ENCODE measurements at regions not wholly inside any gene's neighbourhood (a gene's known extent, or its start where the extent isn't known, plus 50 kb on each side); places are given as distances from the start of the nearest gene placed in this dataset.

DNA sequence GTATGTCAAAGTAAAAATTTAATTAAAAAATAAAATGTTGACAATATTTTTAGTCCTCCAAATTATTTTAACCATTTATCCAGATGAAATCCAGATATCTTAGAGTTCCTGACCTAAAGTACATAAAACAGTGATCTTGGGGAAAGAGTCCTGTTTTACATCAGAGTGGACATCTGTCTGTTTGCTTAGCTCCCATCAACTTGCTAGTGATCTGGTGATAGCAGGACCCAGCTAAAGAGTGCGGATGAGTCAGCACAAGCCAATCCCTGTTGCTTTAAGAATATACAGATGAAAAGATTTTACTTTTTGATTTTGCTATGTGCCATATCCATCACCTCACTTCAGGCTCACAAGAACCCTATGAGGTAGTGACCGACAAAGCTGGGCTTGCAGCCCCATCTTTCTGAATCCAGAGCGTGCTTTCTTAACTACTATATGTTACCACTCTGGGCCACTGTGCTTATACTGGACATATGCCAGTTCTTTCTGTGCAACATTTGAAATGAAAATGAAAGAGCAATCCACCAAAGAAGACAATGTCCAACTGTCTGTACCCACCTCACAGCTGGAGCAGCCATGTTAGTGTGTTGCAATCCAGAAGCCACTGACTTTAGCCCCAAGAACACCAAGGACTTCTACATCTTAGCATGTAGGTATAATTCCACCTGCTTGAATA, 167.6 kb upstream of the SESN3 start:
- H3K9me3 ChIP-seq (ENCODE audit: low read length), result no peaks in the 10 kb centered on the region
- H3K36me3 ChIP-seq (ENCODE audit: insufficient read depth, low read length), result no peaks in the 10 kb centered on the region
- no peak overlapping the region for H3K4me3 ChIP-seq (ENCODE audit: low read depth in 1 of 2, low read length in 2 of 2)
- H3K9ac ChIP-seq (ENCODE audit: low read length), result no peak overlapping the region
- no peak overlapping the region for H3K27ac ChIP-seq (ENCODE audit: low read depth, low read length)
- H3K4me1 ChIP-seq (ENCODE audit: insufficient read depth, low read length), result no peaks in the 10 kb centered on the region
- no peaks in the 10 kb centered on the region for H3K27me3 ChIP-seq (ENCODE audit: control insufficient read depth in 1 of 2, insufficient read depth in 2 of 2, low read length in 2 of 2)

DNA sequence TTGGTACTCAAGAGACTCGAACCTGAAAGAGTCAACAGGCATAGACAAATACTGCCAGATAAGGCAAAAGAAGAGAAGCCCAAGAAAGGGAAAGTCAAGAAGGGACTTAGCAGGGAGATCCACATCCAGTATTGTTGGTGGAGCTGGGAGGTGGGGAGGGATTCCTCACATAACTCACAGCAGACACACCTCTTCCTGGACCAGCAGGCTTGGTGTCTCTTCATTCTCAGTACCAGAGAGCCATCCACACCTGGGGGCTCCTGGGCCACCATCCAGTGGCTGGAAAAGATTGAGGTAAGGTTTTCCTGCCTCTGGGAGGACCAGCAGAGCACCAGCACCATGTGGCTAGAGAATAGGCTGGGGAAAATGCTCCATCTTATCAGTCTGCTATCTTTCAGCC, 161.6 kb upstream of the SESN3 start:
- Histone ChIP-seq H3K27me3 (ENCODE audit: control insufficient read depth in 1 of 2, insufficient read depth in 2 of 2, low read length in 2 of 2) (no peaks in the 10 kb centered on the region), H3K4me1 (ENCODE audit: insufficient read depth, low read length) (no peaks in the 10 kb centered on the region), H3K4me3 (ENCODE audit: low read depth in 1 of 2, low read length in 2 of 2) (no peak overlapping the region), H3K9ac (ENCODE audit: low read length) (no peak overlapping the region), H3K36me3 (ENCODE audit: insufficient read depth, low read length) (no peaks in the 10 kb centered on the region), H3K9me3 (ENCODE audit: low read length) (no peaks in the 10 kb centered on the region), H3K27ac (ENCODE audit: low read depth, low read length) (no peak overlapping the region)

DNA sequence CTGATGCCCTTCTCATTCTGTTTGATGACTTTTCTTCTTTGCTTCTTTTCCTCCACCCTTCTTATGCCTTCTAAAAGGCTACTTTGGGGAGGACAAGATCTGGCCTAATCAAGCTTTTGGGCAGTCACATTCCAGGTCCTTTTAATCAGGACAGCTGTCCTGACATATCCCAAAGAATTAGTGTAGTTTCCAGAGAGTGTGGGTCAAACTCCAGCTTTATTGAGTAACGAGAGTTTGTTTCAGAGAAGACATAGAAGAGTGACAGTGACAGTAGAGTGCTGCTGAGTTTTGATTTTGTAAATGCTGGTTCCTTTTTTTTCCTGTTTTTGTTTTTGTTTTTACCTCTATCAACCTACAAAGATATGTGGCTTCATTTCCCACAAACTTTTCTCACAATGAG, 158.4 kb upstream of the SESN3 start:
- Histone ChIP-seq H3K27ac (ENCODE audit: low read depth, low read length) (no peak overlapping the region), H3K4me3 (ENCODE audit: low read depth in 1 of 2, low read length in 2 of 2) (no peak overlapping the region), H3K9me3 (ENCODE audit: low read length) (no peaks in the 10 kb centered on the region), H3K4me1 (ENCODE audit: insufficient read depth, low read length) (no peaks in the 10 kb centered on the region), H3K9ac (ENCODE audit: low read length) (no peak overlapping the region), H3K27me3 (ENCODE audit: control insufficient read depth in 1 of 2, insufficient read depth in 2 of 2, low read length in 2 of 2) (no peaks in the 10 kb centered on the region), H3K36me3 (ENCODE audit: insufficient read depth, low read length) (no peaks in the 10 kb centered on the region)

DNA sequence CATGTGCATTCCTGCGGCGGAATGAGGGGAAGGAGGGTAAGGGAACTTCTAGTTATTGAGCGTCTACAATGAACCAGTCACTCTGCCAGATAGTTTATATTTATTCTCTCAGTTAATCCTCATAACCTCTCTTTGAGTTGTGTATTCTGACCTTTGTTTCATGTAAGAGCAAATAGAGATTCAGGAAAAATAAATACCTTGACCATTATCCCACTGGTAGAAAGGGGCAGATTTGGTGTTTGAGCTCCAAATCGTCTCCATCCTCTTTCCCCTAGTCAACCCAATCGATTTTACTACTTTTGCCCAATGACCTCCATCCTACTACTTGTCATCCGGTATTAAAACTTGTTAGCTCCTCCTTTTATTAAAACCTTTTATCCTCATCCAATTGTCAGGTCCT, 157.1 kb upstream of the SESN3 start:
- no peak overlapping the region for H3K27ac ChIP-seq (ENCODE audit: low read depth, low read length)

DNA sequence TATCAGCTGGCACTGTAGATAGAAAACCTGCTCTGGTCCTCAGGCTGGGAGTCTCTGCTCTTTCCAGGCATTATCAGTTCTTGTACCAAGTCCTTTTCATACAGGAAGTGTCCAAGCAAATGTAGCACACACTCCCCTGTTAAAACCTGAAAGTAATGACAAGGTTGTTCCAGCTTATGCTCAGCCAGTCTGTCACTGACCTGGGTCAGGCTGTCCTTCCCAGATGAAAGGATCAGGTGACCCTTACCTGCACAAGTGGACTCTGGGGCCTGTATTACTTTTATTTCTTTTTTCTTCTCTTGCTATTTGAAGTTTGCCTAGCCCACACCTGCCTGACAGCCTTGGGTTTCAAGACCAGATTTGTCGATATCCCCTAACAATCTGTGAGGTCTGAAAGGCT, 156.3 kb upstream of the SESN3 start:
- H3K27me3 ChIP-seq (ENCODE audit: control insufficient read depth in 1 of 2, insufficient read depth in 2 of 2, low read length in 2 of 2), result no peaks in the 10 kb centered on the region
- H3K4me1 ChIP-seq (ENCODE audit: insufficient read depth, low read length), result no peaks in the 10 kb centered on the region
- no peaks in the 10 kb centered on the region for H3K36me3 ChIP-seq (ENCODE audit: insufficient read depth, low read length)
- no peaks in the 10 kb centered on the region for H3K9me3 ChIP-seq (ENCODE audit: low read length)
- no peak overlapping the region for H3K4me3 ChIP-seq (ENCODE audit: low read depth in 1 of 2, low read length in 2 of 2)
- H3K27ac ChIP-seq (ENCODE audit: low read depth, low read length), result no peak overlapping the region
- H3K9ac ChIP-seq (ENCODE audit: low read length), result no peak overlapping the region

More for the DNA sequence above, 157.1 kb upstream of the SESN3 start:
- no peak overlapping the region for H3K9ac ChIP-seq (ENCODE audit: low read length)
- no peaks in the 10 kb centered on the region for H3K27me3 ChIP-seq (ENCODE audit: control insufficient read depth in 1 of 2, insufficient read depth in 2 of 2, low read length in 2 of 2)
- no peaks in the 10 kb centered on the region for H3K36me3 ChIP-seq (ENCODE audit: insufficient read depth, low read length)
- no peaks in the 10 kb centered on the region for H3K9me3 ChIP-seq (ENCODE audit: low read length)
- H3K4me3 ChIP-seq (ENCODE audit: low read depth in 1 of 2, low read length in 2 of 2), result no peak overlapping the region
- H3K4me1 ChIP-seq (ENCODE audit: insufficient read depth, low read length), result no peaks in the 10 kb centered on the region

DNA sequence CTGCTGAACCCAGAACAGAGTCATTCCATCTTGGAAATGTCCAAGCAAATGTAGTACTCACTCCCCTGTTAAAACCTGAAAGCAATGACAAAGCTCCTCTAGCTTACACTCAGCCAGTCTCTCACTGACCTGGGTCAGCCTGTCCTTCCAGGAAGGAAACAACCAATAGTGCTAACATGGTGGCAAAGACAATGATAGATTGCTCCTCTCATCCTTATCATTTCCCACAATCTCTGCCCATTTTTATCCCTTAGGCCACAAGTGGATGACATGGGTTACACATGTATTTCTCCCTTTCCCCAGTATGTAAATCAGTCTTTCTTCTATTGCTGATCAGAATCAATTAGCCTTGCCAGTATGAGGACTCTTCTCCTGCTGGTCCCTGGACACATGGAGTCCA, 154.6 kb upstream of the SESN3 start:
- no peak overlapping the region for H3K9ac ChIP-seq (ENCODE audit: low read length)
- no peaks in the 10 kb centered on the region for H3K4me1 ChIP-seq (ENCODE audit: insufficient read depth, low read length)
- no peak overlapping the region for H3K27ac ChIP-seq (ENCODE audit: low read depth, low read length)
- no peaks in the 10 kb centered on the region for H3K9me3 ChIP-seq (ENCODE audit: low read length)
- no peak overlapping the region for H3K4me3 ChIP-seq (ENCODE audit: low read depth in 1 of 2, low read length in 2 of 2)
- H3K27me3 ChIP-seq (ENCODE audit: control insufficient read depth in 1 of 2, insufficient read depth in 2 of 2, low read length in 2 of 2), result no peaks in the 10 kb centered on the region
- H3K36me3 ChIP-seq (ENCODE audit: insufficient read depth, low read length), result no peaks in the 10 kb centered on the region

DNA sequence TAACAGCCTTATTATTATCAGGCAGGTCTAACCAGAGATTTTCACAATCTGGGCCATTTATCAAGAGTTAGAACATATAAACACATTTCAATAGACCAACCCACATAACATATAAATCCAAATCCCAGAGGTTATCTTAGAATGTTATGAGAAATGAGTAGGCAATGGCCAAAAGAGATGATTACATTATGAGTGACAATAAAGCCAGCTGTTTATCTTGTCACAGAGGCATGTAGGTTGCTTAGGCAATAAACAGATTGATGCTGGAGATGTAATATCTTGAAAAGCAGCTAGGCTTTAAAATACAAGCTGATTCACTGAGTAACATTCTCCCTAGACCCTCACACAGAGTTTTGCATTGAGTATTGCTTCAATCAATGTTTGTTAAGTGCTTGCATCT, 148.5 kb upstream of the SESN3 start:
- no peak overlapping the region for H3K27ac ChIP-seq (ENCODE audit: low read depth, low read length)
- H3K4me3 ChIP-seq (ENCODE audit: low read depth in 1 of 2, low read length in 2 of 2), result no peak overlapping the region
- no peaks in the 10 kb centered on the region for H3K36me3 ChIP-seq (ENCODE audit: insufficient read depth, low read length)
- no peaks in the 10 kb centered on the region for H3K4me1 ChIP-seq (ENCODE audit: insufficient read depth, low read length)
- H3K9me3 ChIP-seq (ENCODE audit: low read length), result no peaks in the 10 kb centered on the region
- no peaks in the 10 kb centered on the region for H3K27me3 ChIP-seq (ENCODE audit: control insufficient read depth in 1 of 2, insufficient read depth in 2 of 2, low read length in 2 of 2)
- no peak overlapping the region for H3K9ac ChIP-seq (ENCODE audit: low read length)

DNA sequence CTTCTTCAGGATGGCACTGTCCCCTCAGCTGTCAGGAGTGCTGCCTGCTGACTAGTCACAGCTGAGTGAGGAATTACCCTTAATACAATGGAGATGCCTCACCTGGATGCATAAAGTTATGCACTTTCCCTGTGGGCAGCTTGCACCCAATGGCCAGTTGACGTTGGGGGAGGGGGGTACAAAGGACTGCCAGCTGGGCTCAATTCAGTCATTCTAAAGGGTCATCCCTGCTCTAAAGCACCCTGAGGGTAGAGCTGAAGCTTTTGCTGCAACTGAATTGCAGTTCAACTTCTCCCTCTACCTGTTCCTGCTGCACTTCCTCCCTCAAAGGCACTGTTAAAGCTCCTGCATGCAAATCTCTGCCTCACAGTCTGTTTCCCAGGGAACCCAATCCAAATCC, 147.8 kb upstream of the SESN3 start:
- no peaks in the 10 kb centered on the region for H3K4me1 ChIP-seq (ENCODE audit: insufficient read depth, low read length)
- H3K27me3 ChIP-seq (ENCODE audit: control insufficient read depth in 1 of 2, insufficient read depth in 2 of 2, low read length in 2 of 2), result no peaks in the 10 kb centered on the region
- no peak overlapping the region for H3K9ac ChIP-seq (ENCODE audit: low read length)
- no peak overlapping the region for H3K27ac ChIP-seq (ENCODE audit: low read depth, low read length)
- no peaks in the 10 kb centered on the region for H3K36me3 ChIP-seq (ENCODE audit: insufficient read depth, low read length)
- H3K4me3 ChIP-seq (ENCODE audit: low read depth in 1 of 2, low read length in 2 of 2), result no peak overlapping the region
- H3K9me3 ChIP-seq (ENCODE audit: low read length), result no peaks in the 10 kb centered on the region

DNA sequence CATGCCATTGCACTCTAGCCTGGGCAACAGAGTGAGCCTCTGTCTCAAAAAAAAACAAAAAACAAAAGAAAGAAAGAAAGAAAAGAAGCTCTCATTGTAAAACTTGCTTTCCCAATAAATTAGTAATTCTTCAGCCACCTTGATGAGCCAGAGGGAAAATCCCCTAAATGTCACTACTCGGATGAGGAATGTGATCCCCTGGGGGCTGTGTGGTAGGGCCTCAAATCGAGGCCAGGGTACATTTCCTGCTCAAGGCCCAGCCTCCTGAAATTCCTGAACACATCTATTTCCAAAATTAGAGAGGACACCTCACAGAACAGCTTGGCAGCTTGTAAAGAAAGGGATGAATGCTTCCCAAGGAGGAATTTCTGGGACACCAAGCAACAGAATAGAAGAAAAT, 147.1 kb upstream of the SESN3 start:
- Histone ChIP-seq H3K9me3 (ENCODE audit: low read length) (no peaks in the 10 kb centered on the region), H3K27ac (ENCODE audit: low read depth, low read length) (no peak overlapping the region), H3K4me1 (ENCODE audit: insufficient read depth, low read length) (no peaks in the 10 kb centered on the region)

DNA sequence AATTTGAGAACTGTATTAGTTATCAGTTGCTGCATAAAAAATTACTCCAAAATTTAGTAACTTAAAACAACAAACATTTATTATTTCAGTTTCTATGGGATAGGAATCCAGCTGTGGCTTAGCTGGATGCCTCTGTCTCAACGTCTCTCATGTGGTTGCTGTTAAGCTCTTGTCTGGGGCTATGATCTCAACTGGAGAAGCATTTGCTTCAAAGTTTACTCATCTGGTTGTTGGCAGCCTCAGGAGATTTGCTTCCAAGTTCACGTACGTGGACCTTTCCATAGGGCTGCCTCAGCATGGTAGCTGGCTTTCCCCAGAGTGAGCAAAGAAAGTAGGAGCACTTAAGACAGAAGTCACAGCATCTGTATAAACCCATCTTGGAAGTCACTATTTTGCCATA, 144.9 kb upstream of the SESN3 start:
- Histone ChIP-seq H3K27me3 (ENCODE audit: control insufficient read depth in 1 of 2, insufficient read depth in 2 of 2, low read length in 2 of 2) (no peaks in the 10 kb centered on the region), H3K27ac (ENCODE audit: low read depth, low read length) (no peak overlapping the region), H3K4me3 (ENCODE audit: low read depth in 1 of 2, low read length in 2 of 2) (no peak overlapping the region), H3K9me3 (ENCODE audit: low read length) (no peaks in the 10 kb centered on the region), H3K9ac (ENCODE audit: low read length) (no peak overlapping the region), H3K36me3 (ENCODE audit: insufficient read depth, low read length) (no peaks in the 10 kb centered on the region), H3K4me1 (ENCODE audit: insufficient read depth, low read length) (no peaks in the 10 kb centered on the region)

More for the DNA sequence above, 147.1 kb upstream of the SESN3 start:
- H3K4me3 ChIP-seq (ENCODE audit: low read depth in 1 of 2, low read length in 2 of 2), result no peak overlapping the region
- no peaks in the 10 kb centered on the region for H3K27me3 ChIP-seq (ENCODE audit: control insufficient read depth in 1 of 2, insufficient read depth in 2 of 2, low read length in 2 of 2)
- no peaks in the 10 kb centered on the region for H3K36me3 ChIP-seq (ENCODE audit: insufficient read depth, low read length)
- no peak overlapping the region for H3K9ac ChIP-seq (ENCODE audit: low read length)

DNA sequence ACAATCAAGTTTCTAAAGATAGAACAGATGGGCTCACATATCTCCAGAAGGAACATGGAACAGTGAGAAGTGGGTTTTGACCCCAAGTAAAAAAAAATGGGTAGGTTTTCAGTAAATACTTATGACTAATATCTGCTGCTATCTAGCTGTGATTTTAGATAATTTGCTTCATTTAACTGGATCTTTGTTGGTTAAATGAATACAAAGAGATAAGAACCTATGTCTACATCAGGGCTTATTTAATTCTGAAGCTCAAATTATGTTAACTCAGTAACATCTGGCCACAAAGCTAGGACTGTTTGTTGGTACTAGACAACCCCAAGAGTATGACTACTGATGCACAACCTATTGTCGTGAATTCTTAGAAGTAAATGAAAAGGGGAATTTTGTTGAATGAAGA, 144.4 kb upstream of the SESN3 start:
- Histone ChIP-seq H3K36me3 (ENCODE audit: insufficient read depth, low read length) (no peaks in the 10 kb centered on the region), H3K27ac (ENCODE audit: low read depth, low read length) (no peak overlapping the region), H3K4me3 (ENCODE audit: low read depth in 1 of 2, low read length in 2 of 2) (no peak overlapping the region), H3K27me3 (ENCODE audit: control insufficient read depth in 1 of 2, insufficient read depth in 2 of 2, low read length in 2 of 2) (no peaks in the 10 kb centered on the region), H3K9me3 (ENCODE audit: low read length) (no peaks in the 10 kb centered on the region), H3K4me1 (ENCODE audit: insufficient read depth, low read length) (no peaks in the 10 kb centered on the region), H3K9ac (ENCODE audit: low read length) (no peak overlapping the region)

DNA sequence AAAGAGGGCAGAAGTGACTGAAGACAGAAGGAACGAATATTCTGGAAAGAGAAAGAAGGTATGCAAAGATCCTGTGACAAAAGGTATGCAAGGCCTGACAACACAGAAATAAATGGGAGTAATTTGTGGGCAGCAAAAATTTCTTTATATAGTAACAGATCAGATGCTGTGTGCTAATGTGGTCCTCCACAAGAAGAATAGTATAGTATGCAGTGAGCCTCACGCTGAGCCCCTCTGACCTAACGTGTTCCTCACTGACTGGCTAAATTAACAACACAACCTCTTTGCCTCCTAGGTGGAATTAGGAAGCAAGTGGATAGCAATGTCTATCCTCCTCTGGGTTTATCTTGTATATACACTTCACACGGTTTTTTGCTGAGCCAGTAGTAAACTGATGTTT, 143.1 kb upstream of the SESN3 start:
- no peaks in the 10 kb centered on the region for H3K9me3 ChIP-seq (ENCODE audit: low read length)
- H3K9ac ChIP-seq (ENCODE audit: low read length), result no peak overlapping the region
- no peaks in the 10 kb centered on the region for H3K36me3 ChIP-seq (ENCODE audit: insufficient read depth, low read length)
- no peak overlapping the region for H3K27ac ChIP-seq (ENCODE audit: low read depth, low read length)
- no peaks in the 10 kb centered on the region for H3K27me3 ChIP-seq (ENCODE audit: control insufficient read depth in 1 of 2, insufficient read depth in 2 of 2, low read length in 2 of 2)
- H3K4me3 ChIP-seq (ENCODE audit: low read depth in 1 of 2, low read length in 2 of 2), result no peak overlapping the region
- no peaks in the 10 kb centered on the region for H3K4me1 ChIP-seq (ENCODE audit: insufficient read depth, low read length)

All from muscle layer of colon (tissue), 2 donors.